Erythroblast (primary cell): ENCODE measurements at regions not wholly inside any gene's neighbourhood (a gene's known extent, or its start where the extent isn't known, plus 50 kb on each side); places are given as distances from the start of the nearest gene placed in this dataset.

Experiments used
- DNase-seq, 2 experiments: peaks; one replicate each; lab custom pipeline; 2025; lab: John Stamatoyannopoulos, UW
- GATA1 ChIP-seq: IDR thresholded peaks from 2 replicates; pipeline ENCODE4 v1.6.1; 2011; ENCODE audit warnings: low read depth, mild to moderate bottlenecking, control low read depth, low read length, moderate library complexity
- POLR2A ChIP-seq: IDR thresholded peaks from 2 replicates; pipeline ENCODE4 v1.6.1; 2011; ENCODE audit warnings: mild to moderate bottlenecking, low read length

DNA sequence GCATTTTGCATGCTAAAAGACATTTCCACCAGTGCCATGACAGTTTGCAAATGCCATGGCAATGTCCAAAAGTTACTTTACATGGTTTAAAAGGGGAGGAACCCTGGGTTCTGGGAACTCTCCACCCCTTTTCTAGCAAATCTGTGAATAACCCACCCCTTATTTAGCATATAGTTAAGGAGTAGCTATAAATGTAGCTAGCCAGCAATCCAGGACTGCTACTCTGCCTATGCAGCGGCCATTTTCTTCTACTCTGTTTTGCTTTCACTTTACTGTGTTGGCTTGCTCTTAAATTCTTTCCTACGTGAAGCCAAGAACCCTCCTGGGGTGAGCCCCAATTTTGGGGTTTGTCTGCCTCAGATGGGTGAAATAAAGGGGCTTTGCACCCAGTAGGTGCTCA lies 141.0 kb downstream of the PTPN11 start:
- DNase-seq = no peak
- TF ChIP-seq GATA1 (no peak), POLR2A (no peak)

DNA sequence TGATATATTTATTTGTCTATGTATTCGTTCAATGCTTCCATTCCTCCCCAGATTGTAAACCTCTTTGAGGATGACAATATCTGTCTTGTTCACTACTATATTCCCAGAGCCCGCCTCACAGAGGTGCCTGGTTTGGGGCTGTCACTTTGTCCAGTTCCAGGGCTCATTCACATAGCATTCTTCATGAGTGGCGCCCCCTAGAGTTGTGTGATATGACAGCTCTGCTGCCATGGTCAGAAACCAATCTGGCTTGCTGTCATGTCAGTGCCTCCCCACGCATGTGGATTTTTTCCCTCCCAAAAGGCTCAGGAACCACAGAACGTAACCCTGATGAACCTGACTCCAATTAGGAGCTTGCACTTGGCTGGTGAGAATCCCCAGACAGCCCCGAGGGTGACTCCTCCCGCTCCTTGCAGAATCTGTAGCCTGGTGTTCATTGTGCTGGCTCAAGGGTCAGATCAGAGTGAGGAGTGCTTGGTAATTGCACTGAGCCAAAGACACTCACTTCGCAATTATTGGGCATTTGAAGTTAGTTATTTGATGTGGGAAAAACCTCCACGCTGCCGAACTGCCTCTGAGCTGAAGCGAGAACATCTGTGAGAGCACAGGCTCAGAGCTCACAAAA lies 145.5 kb downstream of the PTPN11 start:
- no peak for DNase-seq
- TF ChIP-seq GATA1 = no peak
- no peak for TF ChIP-seq POLR2A

DNA sequence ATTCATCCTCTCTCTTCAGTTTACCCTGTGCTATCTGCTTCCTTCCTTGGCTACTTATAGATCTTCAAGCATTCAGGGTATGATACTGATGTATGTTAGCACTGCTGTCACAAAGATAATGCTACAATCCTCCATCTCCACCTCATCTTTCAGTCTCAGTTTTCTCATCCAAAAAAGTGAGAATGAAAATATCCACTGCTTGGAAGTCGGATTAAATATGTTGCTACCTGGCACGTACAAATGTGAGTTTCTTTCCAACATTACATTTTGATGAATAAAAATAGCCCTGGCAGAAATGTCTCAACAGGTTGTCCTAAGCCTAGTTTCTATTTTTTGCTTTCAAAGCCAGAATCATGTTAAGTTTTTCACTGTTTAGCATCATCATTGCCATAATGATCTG lies 149.9 kb downstream of the PTPN11 start:
- TF ChIP-seq GATA1 (no peak), POLR2A (no peak)
- DNase-seq = no peak

DNA sequence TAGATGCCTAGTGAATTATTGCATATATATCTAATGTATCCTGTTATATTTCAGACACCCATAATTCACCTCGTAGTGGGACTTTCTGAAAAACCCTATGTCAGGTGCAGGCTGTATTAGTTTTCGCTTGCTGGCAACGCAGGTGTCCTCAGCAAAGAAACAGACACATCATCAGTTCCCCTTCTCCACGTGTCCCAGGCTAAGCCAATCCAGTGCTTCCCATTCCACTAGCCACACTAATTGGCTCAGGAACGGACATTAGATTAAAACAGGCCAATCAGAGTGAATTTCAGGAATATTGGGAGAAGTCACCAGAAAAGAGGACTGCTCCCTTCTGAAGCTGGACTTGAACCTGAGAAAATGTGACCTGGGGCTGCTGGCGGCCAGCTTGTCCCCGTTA lies 151.3 kb downstream of the PTPN11 start:
- no peak for DNase-seq
- TF ChIP-seq GATA1 (no peak), POLR2A (no peak)

DNA sequence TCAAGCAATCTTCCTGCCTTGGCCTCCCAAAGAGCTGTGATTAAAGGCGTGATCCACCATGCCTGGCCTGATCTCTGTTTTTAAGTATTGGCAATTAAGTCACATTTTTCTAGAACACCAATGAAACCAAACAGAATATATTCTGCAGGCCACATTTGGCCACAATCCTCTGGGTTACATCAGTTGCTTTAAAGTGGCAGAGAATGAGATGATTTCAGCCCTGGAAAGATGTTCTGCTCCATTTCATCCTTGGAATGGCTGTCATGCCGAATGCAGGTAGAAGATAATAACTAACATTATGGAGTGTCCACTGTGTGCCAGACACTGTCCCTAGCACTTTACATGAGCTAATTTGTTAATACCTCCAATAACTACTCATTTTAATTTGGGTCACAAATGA lies 154.4 kb downstream of the PTPN11 start:
- DNase-seq = no peak
- TF ChIP-seq POLR2A = no peak
- no peak for TF ChIP-seq GATA1

DNA sequence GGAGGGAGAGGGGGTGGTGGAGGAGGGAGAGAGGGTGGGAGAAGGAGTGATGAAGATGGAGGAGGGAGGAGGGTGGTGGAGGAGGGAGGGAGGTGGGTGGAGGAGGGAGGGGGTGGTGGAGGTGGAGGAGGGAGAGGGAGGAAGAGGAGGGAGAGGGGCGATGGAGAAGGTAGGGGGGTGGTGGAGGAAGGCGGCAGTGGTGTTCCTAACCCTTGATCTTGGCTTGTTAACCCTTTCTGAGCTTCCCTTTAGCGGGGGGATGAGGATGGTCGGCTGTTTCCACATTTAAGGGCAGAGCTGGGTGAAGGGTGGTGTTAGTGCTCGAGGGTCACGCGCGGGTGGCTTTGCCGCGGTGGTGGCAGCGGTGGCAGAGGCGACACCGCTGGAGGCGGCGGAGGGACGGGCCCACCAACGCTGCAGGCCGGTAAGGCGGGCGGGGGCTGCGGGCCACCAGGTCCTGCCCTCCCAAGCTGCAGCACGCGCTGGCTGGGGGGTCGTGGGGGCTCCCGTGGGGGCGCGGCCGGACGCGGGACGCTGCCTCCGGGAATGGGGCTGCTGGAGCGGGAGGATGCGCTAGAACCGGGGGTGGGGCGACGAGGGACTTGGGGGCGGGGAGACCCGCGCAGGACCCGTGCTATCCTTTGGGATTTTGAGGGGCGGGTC lies 156.3 kb downstream of the PTPN11 start:
- TF ChIP-seq POLR2A (no peak), GATA1 (no peak)
- no peak for DNase-seq

DNA sequence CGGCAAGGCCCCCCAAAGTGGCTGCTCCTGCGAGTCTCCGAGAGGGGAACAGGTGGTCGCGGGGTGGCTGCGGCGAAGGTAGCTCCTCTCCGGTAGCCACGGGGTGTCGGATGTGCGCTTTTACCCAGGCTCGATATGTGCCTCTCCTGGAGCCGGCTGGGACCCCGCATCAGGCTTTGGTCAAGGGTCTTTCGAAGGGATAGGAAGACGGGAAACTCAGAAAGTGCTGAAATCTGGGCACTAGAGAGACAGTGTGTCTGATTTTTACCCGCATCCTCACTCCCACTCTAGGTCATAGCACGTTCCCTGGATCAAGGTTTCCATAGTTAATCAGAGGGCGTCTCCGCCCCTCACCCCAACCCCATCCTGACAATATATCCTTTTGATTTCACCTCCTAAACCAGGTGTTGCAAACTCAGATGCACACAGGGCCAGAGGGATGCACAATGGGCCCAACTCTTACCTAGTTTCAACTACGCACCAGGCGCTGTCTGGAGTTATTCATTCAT lies 156.9 kb downstream of the PTPN11 start:
- TF ChIP-seq GATA1 (no peak), POLR2A (no peak)

DNA sequence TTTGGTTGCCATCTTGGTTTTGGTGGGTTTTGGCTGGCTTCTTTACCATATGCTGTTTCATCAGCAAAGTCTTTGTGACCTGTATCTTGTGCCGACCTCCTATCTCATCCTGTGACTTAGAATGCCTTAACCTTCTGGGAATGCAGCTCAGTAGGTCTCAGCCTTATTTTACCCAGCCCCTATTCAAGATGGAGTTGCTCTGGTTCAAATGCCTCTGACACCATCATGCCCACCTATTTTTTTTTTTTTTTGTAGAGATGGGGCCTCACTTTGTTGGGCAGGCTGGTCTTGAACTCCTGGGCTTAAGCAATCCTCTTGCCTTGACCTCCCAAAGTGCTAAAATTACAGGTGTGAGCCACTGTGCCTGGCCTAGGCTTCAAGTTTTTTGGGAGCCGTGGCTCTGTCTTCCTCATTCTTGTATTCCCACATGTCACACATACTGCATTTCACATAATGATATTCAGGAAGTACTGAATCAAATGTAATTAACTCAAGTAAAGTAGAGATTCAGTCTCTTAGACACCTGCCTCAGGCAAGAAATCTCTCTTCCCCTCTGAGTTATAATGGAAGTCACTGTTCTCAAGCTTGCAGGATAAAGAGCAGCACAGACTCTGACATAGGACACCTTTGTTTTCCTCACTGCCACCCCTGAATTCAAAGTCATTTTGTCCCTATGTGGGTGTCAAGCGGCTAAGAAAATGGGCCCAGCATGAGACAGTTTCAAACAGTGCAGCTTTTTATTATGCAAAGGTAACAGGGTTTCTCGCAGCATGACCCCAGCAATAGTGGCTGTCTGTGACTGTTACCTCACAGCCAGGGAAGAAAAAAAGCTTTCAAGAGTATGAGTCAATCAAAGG lies 159.0 kb downstream of the PTPN11 start:
- DNase-seq = no peak
- no peak for TF ChIP-seq POLR2A
- no peak for TF ChIP-seq GATA1

More for the DNA sequence above, 156.9 kb downstream of the PTPN11 start:
- no peak for DNase-seq

DNA sequence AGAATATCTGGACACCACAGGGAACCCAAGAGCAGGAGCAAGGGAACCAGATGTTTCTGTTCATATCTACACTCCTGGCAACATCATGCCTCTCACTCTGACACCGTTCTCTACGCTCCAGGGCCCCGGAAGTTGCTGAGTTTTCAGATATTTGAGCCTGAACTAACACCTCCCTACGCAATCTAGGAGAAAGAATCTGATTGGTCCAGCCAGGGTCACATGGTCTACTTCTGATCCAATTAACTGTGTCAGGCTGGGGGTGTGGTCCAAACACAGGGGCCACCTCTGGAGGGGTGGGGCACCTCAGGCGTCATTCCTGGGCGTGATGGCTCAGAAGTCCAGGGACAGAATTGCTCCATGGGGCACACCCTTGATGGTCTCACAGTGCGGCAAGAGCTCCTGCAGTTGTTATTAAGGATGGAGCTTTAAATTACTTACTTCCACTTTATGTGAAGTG lies 165.5 kb downstream of the PTPN11 start:
- TF ChIP-seq POLR2A = no peak
- TF ChIP-seq GATA1 = no peak

DNA sequence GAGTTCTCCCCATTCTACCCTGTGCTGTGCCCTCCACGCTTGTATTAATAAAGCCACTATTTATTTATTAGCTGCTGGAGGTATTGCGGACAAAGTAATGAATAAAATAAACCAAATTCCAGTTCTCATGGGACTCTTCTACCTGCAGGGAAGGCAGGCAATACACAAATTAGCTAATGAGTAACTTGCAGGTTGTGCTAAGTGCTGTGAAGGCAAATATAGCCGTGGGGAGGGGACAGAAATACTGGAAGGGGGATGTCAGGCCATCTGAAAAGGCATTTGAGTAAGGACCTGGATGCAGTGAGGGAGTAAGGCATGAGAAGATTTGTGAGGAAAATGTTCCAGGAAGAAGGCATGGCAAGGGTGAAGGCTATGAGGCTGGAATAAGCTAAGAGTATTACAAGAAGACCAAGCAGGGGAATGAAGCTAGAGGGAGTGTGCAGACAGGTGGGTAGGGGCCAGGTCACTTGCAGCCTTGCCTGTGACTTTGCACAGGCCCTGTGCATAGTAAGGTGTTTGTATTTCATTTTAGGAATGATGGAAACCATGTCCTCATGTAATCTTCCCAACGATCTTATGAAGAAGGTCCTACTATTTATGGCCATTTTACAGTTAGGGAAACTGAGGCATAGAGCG lies 167.5 kb downstream of the PTPN11 start:
- no peak for DNase-seq
- TF ChIP-seq GATA1 (no peak), POLR2A (no peak)

More for the DNA sequence above, 165.5 kb downstream of the PTPN11 start:
- peak; percentile 14 to 28 for DNase-seq

DNA sequence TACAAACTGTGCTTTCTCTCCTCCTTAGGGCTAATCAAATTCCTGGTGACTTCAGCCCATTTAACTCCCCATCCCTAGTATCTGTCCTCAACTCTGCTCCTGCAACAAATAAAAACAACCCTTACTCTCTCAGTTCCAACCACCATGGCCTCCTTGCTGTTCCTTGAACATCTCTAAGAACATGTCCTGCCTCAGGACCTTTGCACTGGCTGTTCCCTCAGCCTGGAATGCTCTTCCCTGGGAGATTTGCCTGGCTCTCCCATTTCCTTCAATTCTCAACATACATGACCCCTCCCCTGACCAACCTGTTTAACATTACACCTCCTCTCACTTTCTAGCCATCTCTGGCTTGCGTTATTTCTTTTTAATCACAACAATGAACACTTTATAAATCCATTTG lies 170.5 kb downstream of the PTPN11 start:
- TF ChIP-seq GATA1 = no peak
- no peak for TF ChIP-seq POLR2A
- no peak for DNase-seq

DNA sequence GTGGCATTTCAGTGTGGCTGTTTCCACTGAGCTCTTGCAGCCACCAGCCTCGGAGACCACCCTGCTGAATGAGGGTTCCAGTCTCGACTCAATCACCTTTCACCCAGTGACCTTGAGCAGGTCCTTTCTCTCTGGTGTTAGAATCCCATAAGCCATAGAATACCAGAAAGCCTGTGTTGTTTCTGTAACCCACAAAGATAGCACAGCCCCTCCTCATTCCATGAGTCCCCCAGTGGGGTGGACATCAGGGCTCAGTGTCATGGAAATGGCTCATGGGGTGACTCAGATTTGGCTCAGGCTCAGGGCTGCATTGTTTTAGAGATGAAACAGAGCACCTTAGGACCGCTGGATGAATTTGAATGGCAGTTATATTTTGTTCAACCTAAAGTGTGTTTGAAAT lies 171.5 kb downstream of the PTPN11 start:
- no peak for DNase-seq
- TF ChIP-seq GATA1 (no peak), POLR2A (no peak)

DNA sequence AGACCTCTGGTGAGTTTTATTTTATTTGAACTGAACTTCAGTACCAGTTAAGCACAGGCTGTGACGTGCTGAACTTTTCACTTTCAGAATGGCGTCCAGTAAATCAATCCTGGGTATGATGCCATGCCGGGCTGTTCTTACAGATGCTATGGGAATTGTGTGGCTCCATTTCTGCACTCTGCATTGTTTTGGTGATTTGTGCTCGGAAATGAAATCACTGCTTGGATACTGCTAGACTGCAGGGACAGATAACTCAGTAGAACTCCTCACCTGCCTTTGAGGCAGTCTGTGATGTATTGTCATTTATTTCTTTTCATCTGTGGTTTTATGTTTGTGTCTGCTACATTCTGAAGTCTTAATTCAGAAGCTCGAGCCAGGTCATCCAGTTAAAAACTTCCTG lies 172.7 kb downstream of the PTPN11 start:
- DNase-seq = no peak
- TF ChIP-seq GATA1 = no peak
- TF ChIP-seq POLR2A = no peak
